ENCODE measurements at regions not wholly inside any gene's neighbourhood (a gene's known extent, or its start where the extent isn't known, plus 50 kb on each side); places are given as distances from the start of the nearest gene placed in this dataset.

GRCh38 chr16:72236866-72237265 lies 64.9 kb upstream of the PMFBP1 start:
- Mint-ChIP-seq H3K9me3 (no peaks in the 10 kb centered on the region), H3K27ac (no peak overlapping the region), H3K4me1 (ENCODE audit: low read depth) (peaks cover 9% of the 10 kb centered on the region), H3K27me3 (ENCODE audit: insufficient read depth) (no peaks in the 10 kb centered on the region; the same call in 1 of the 2 replicates), H3K36me3 (ENCODE audit: low read depth) (no peaks in the 10 kb centered on the region), H3K4me3 (no peak overlapping the region)
- DNase-seq, result no peak
- TF ChIP-seq CTCF (IDR thresholded peaks at IDR 0.05), result no peak

GRCh38 chr16:72234387-72234786 lies 62.4 kb upstream of the PMFBP1 start:
- Mint-ChIP-seq H3K27me3 (ENCODE audit: insufficient read depth) (peaks cover 4% of the 10 kb centered on the region), H3K9me3 (no peaks in the 10 kb centered on the region), H3K36me3 (ENCODE audit: low read depth) (no peaks in the 10 kb centered on the region), H3K27ac (no peak overlapping the region), H3K4me1 (ENCODE audit: low read depth) (no peaks in the 10 kb centered on the region), H3K4me3 (no peak overlapping the region)
- no peak for DNase-seq
- no peak for TF ChIP-seq CTCF (IDR thresholded peaks at IDR 0.05)

- no peak for DNase-seq
- no peaks in the 10 kb centered on the region for H3K4me1 Mint-ChIP-seq (ENCODE audit: low read depth)
- H3K4me3 Mint-ChIP-seq, result no peak overlapping the region
- H3K27me3 Mint-ChIP-seq (ENCODE audit: insufficient read depth), result peaks cover 4% of the 10 kb centered on the region; the same call in 1 of the 2 replicates
- no peaks in the 10 kb centered on the region for H3K9me3 Mint-ChIP-seq
- TF ChIP-seq CTCF (IDR thresholded peaks at IDR 0.05), result no peak
- H3K27ac Mint-ChIP-seq, result no peak overlapping the region
- H3K36me3 Mint-ChIP-seq (ENCODE audit: low read depth), result no peaks in the 10 kb centered on the region
Measured at GRCh38 chr16:72228014-72228413, 56.1 kb upstream of the PMFBP1 start.

GRCh38 chr16:72226136-72226535 lies 54.2 kb upstream of the PMFBP1 start:
- H3K4me3 Mint-ChIP-seq, result no peak overlapping the region
- DNase-seq, result no peak
- no peaks in the 10 kb centered on the region for H3K9me3 Mint-ChIP-seq

GRCh38 chr16:72224260-72224768 lies 52.4 kb upstream of the PMFBP1 start:
- no peak overlapping the region for H3K4me3 Mint-ChIP-seq
- H3K36me3 Mint-ChIP-seq (ENCODE audit: low read depth), result no peaks in the 10 kb centered on the region
- H3K27ac Mint-ChIP-seq, result no peak overlapping the region
- H3K4me1 Mint-ChIP-seq (ENCODE audit: low read depth), result peaks cover 12% of the 10 kb centered on the region
- no peak for TF ChIP-seq CTCF (IDR thresholded peaks at IDR 0.05)
- peaks cover 3% of the 10 kb centered on the region; the same call in 1 of the 2 replicates for H3K27me3 Mint-ChIP-seq (ENCODE audit: insufficient read depth)
- no peaks in the 10 kb centered on the region for H3K9me3 Mint-ChIP-seq
- DNase-seq, result no peak

More at GRCh38 chr16:72226136-72226535, 54.2 kb upstream of the PMFBP1 start:
- Mint-ChIP-seq H3K27ac (no peak overlapping the region), H3K4me1 (ENCODE audit: low read depth) (peaks cover 11% of the 10 kb centered on the region), H3K36me3 (ENCODE audit: low read depth) (no peaks in the 10 kb centered on the region), H3K27me3 (ENCODE audit: insufficient read depth) (peaks cover 4% of the 10 kb centered on the region; the same call in 1 of the 2 replicates)
- no peak for TF ChIP-seq CTCF (IDR thresholded peaks at IDR 0.05)

GRCh38 chr16:72222503-72222902 lies 50.5 kb upstream of the PMFBP1 start:
- TF ChIP-seq CTCF (IDR thresholded peaks at IDR 0.05), result no peak
- H3K4me3 Mint-ChIP-seq, result no peak overlapping the region
- DNase-seq, result no peak
- H3K4me1 Mint-ChIP-seq (ENCODE audit: low read depth), result peaks cover 12% of the 10 kb centered on the region
- H3K9me3 Mint-ChIP-seq, result no peaks in the 10 kb centered on the region
- peaks cover 3% of the 10 kb centered on the region; the same call in 1 of the 2 replicates for H3K27me3 Mint-ChIP-seq (ENCODE audit: insufficient read depth)
- no peaks in the 10 kb centered on the region for H3K36me3 Mint-ChIP-seq (ENCODE audit: low read depth)
- H3K27ac Mint-ChIP-seq, result no peak overlapping the region

Measured in HFFc6 (cell line).